ES-I3 (cell line): ENCODE measurements at regions not wholly inside any gene's neighbourhood (a gene's known extent, or its start where the extent isn't known, plus 50 kb on each side); places are given as distances from the start of the nearest gene placed in this dataset.

Source experiments
- H3K36me3 ChIP-seq: 2 replicates; pipeline ENCODE4 v1.6.1; 2013; ENCODE audit warnings: mild to moderate bottlenecking, low read length, control low read depth, moderate library complexity; ENCODE audit not compliant: insufficient read depth
- H3K4me1 ChIP-seq: 2 replicates; pipeline ENCODE4 v1.6.1; 2013; ENCODE audit warnings: mild to moderate bottlenecking, control low read depth, low read length; ENCODE audit not compliant: insufficient read depth
- H3K9ac ChIP-seq: 2 replicates; pipeline ENCODE4 v1.6.1; 2013; ENCODE audit warnings: low read depth, mild to moderate bottlenecking, low read length, moderate library complexity
- H3K9me3 ChIP-seq: 2 replicates; pipeline ENCODE4 v1.6.1; 2013; ENCODE audit warnings: mild to moderate bottlenecking, low read length, moderate library complexity; ENCODE audit not compliant: control insufficient read depth, insufficient read depth

- Histone ChIP-seq H3K36me3 (no peaks in the 10 kb centered on the region), H3K4me1 (no peaks in the 10 kb centered on the region), H3K9me3 (no peaks in the 10 kb centered on the region), H3K9ac (no peak overlapping the region)
Observed at GRCh38 chr3:144286235-144286910, 314.8 kb downstream of the DIPK2A start.

- Histone ChIP-seq H3K9ac (no peak overlapping the region), H3K9me3 (no peaks in the 10 kb centered on the region)
Observed at GRCh38 chr3:144287001-144287400, 315.4 kb downstream of the DIPK2A start.

GRCh38 chr3:144289057-144289456 lies 317.4 kb downstream of the DIPK2A start:
- no peaks in the 10 kb centered on the region for H3K4me1 ChIP-seq

More at GRCh38 chr3:144287001-144287400, 315.4 kb downstream of the DIPK2A start:
- no peaks in the 10 kb centered on the region for H3K4me1 ChIP-seq
- no peaks in the 10 kb centered on the region for H3K36me3 ChIP-seq

GRCh38 chr3:144294659-144295538 lies 323.3 kb downstream of the DIPK2A start:
- H3K9me3 ChIP-seq, result no peaks in the 10 kb centered on the region
- H3K4me1 ChIP-seq, result no peaks in the 10 kb centered on the region
- no peaks in the 10 kb centered on the region for H3K36me3 ChIP-seq
- H3K9ac ChIP-seq, result no peak overlapping the region

More at GRCh38 chr3:144289057-144289456, 317.4 kb downstream of the DIPK2A start:
- no peaks in the 10 kb centered on the region for H3K36me3 ChIP-seq
- no peaks in the 10 kb centered on the region for H3K9me3 ChIP-seq
- no peak overlapping the region for H3K9ac ChIP-seq

GRCh38 chr3:144295613-144296012 lies 324.0 kb downstream of the DIPK2A start:
- Histone ChIP-seq H3K9me3 (no peaks in the 10 kb centered on the region), H3K36me3 (no peaks in the 10 kb centered on the region), H3K9ac (no peak overlapping the region), H3K4me1 (no peaks in the 10 kb centered on the region)

- Histone ChIP-seq H3K4me1 (no peaks in the 10 kb centered on the region), H3K9ac (no peak overlapping the region), H3K9me3 (no peaks in the 10 kb centered on the region), H3K36me3 (no peaks in the 10 kb centered on the region)
Observed at GRCh38 chr3:144296808-144297207, 325.2 kb downstream of the DIPK2A start.

GRCh38 chr3:144301863-144302262 lies 330.2 kb downstream of the DIPK2A start:
- H3K36me3 ChIP-seq, result no peaks in the 10 kb centered on the region
- no peaks in the 10 kb centered on the region for H3K4me1 ChIP-seq
- H3K9ac ChIP-seq, result no peak overlapping the region
- peaks cover 4% of the 10 kb centered on the region; the same call in 1 of the 2 replicates for H3K9me3 ChIP-seq

GRCh38 chr3:144307951-144308350 lies 336.3 kb downstream of the DIPK2A start:
- Histone ChIP-seq H3K9me3 (peaks cover 4% of the 10 kb centered on the region; the same call in 1 of the 2 replicates), H3K9ac (no peak overlapping the region), H3K36me3 (no peaks in the 10 kb centered on the region), H3K4me1 (no peaks in the 10 kb centered on the region)

- Histone ChIP-seq H3K4me1 (no peaks in the 10 kb centered on the region), H3K36me3 (no peaks in the 10 kb centered on the region), H3K9ac (no peak overlapping the region), H3K9me3 (peaks cover 4% of the 10 kb centered on the region; the same call in 1 of the 2 replicates)
Observed at GRCh38 chr3:144308396-144308795, 336.8 kb downstream of the DIPK2A start.

- Histone ChIP-seq H3K36me3 (no peaks in the 10 kb centered on the region), H3K9me3 (no peaks in the 10 kb centered on the region), H3K4me1 (no peaks in the 10 kb centered on the region), H3K9ac (no peak overlapping the region)
Observed at GRCh38 chr3:144312702-144313101, 341.1 kb downstream of the DIPK2A start.

GRCh38 chr3:144314946-144315345 lies 343.3 kb downstream of the DIPK2A start:
- H3K9ac ChIP-seq, result no peak overlapping the region
- no peaks in the 10 kb centered on the region for H3K36me3 ChIP-seq
- H3K9me3 ChIP-seq, result no peaks in the 10 kb centered on the region
- peaks cover 4% of the 10 kb centered on the region; the same call in 1 of the 2 replicates for H3K4me1 ChIP-seq

- H3K9ac ChIP-seq, result no peak overlapping the region
- H3K9me3 ChIP-seq, result no peaks in the 10 kb centered on the region
- H3K36me3 ChIP-seq, result no peaks in the 10 kb centered on the region
- H3K4me1 ChIP-seq, result peaks cover 4% of the 10 kb centered on the region; the same call in 1 of the 2 replicates
Observed at GRCh38 chr3:144317961-144318360, 346.3 kb downstream of the DIPK2A start.

- no peak overlapping the region for H3K9ac ChIP-seq
- H3K36me3 ChIP-seq, result no peaks in the 10 kb centered on the region
- H3K4me1 ChIP-seq, result peaks cover 2% of the 10 kb centered on the region; the same call in 1 of the 2 replicates
- H3K9me3 ChIP-seq, result no peaks in the 10 kb centered on the region
Observed at GRCh38 chr3:144324076-144324475, 352.5 kb downstream of the DIPK2A start.

GRCh38 chr3:144332868-144333267 lies 361.2 kb downstream of the DIPK2A start:
- Histone ChIP-seq H3K36me3 (no peaks in the 10 kb centered on the region), H3K4me1 (no peaks in the 10 kb centered on the region), H3K9me3 (no peaks in the 10 kb centered on the region), H3K9ac (no peak overlapping the region)

- Histone ChIP-seq H3K9ac (no peak overlapping the region), H3K36me3 (no peaks in the 10 kb centered on the region), H3K4me1 (peaks cover 10% of the 10 kb centered on the region; the same call in 1 of the 2 replicates), H3K9me3 (no peaks in the 10 kb centered on the region)
Observed at GRCh38 chr3:144341471-144341870, 369.8 kb downstream of the DIPK2A start.
